Tibial nerve (tissue), 4 donors: ENCODE measurements at regions not wholly inside any gene's neighbourhood (a gene's known extent, or its start where the extent isn't known, plus 50 kb on each side); places are given as distances from the start of the nearest gene placed in this dataset.

Experiments used
- EP300 ChIP-seq, 2 donors: sonication (generic); formaldehyde crosslinking; IDR thresholded peaks; one replicate each; pipeline ENCODE4 v1.6.1; 2017; ENCODE audit warnings: antibody characterized with exemption in 2 of 2, mild to moderate bottlenecking in 1 of 2
- TF ChIP-seq, protein P1 (sequence below), 5 experiments: fragments of 200-600 bp in 3 of 5; fragments of 450-650 bp in 2 of 5; sonication (generic) in 3 of 5; IDR thresholded peaks; one replicate each; pipeline ENCODE4 v1.5.1; 2016 to 2019; ENCODE audit warnings: antibody characterized with exemption in 5 of 5, mild to moderate bottlenecking in 3 of 5, moderate library complexity in 2 of 5

DNA sequence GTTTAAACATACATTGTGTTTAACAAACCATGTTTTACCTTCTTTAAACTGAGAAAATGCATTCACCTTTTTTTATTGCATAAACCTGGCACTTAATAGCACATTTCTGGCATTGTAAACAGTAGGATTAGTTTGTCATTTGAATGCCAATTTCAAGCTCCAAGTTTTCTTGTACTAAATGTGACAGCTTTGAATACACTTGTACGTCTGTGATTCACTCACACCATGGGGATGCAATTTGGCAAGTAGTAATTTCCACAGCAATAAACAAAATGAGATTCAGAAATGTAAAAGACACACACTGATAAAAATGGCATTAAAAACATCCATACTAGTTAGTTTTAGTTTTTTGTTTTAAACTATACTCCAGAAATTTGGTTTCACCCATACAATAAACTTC lies 598.9 kb downstream of the SI start:
- TF ChIP-seq, protein P1, sequence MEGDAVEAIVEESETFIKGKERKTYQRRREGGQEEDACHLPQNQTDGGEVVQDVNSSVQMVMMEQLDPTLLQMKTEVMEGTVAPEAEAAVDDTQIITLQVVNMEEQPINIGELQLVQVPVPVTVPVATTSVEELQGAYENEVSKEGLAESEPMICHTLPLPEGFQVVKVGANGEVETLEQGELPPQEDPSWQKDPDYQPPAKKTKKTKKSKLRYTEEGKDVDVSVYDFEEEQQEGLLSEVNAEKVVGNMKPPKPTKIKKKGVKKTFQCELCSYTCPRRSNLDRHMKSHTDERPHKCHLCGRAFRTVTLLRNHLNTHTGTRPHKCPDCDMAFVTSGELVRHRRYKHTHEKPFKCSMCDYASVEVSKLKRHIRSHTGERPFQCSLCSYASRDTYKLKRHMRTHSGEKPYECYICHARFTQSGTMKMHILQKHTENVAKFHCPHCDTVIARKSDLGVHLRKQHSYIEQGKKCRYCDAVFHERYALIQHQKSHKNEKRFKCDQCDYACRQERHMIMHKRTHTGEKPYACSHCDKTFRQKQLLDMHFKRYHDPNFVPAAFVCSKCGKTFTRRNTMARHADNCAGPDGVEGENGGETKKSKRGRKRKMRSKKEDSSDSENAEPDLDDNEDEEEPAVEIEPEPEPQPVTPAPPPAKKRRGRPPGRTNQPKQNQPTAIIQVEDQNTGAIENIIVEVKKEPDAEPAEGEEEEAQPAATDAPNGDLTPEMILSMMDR (IDR thresholded peaks at IDR 0.05), result no peak
- TF ChIP-seq EP300 (IDR thresholded peaks at IDR 0.05), result no peak
